ENCODE measurements at regions not wholly inside any gene's neighbourhood (a gene's known extent, or its start where the extent isn't known, plus 50 kb on each side); places are given as distances from the start of the nearest gene placed in this dataset.

GRCh38 chr7:67901808-67902480, 905.3 kb downstream of the TYW1 start:
- Histone ChIP-seq H3K36me3 (ENCODE audit: insufficient read depth, low read length) (no peaks in the 10 kb centered on the region), H3K4me3 (ENCODE audit: low read length, poor library complexity, severe bottlenecking) (no peak overlapping the region), H3F3A (ENCODE audit: low read depth) (no peaks in the 10 kb centered on the region), H3K9me2 (replicated peaks; ENCODE audit: low read depth, low read length) (no peaks in the 10 kb centered on the region), H3K4me1 (ENCODE audit: insufficient read depth, low read length, poor library complexity, severe bottlenecking) (no peaks in the 10 kb centered on the region), H3K9me3 (ENCODE audit: insufficient read depth, low read depth, low read length) (peaks cover 8% of the 10 kb centered on the region; the same call in 1 of the 2 replicates), H3K9ac (ENCODE audit: low read depth, low read length, poor library complexity, severe bottlenecking) (no peak overlapping the region), H3K27me3 (ENCODE audit: insufficient read depth, low read length, poor library complexity, severe bottlenecking) (no peaks in the 10 kb centered on the region), H2AFZ (ENCODE audit: low read length) (no peak overlapping the region), H3K79me2 (ENCODE audit: insufficient read depth, low read length) (no peaks in the 10 kb centered on the region), H3K4me2 (ENCODE audit: low read depth, low read length, poor library complexity, severe bottlenecking) (no peak overlapping the region), H4K20me1 (ENCODE audit: insufficient read depth, low read length, poor library complexity, severe bottlenecking) (no peaks in the 10 kb centered on the region)
- TF ChIP-seq EZH2phosphoT487 (IDR thresholded peaks at IDR 0.05; ENCODE audit: borderline replicate concordance) = no peak
- TF ChIP-seq, protein P1, sequence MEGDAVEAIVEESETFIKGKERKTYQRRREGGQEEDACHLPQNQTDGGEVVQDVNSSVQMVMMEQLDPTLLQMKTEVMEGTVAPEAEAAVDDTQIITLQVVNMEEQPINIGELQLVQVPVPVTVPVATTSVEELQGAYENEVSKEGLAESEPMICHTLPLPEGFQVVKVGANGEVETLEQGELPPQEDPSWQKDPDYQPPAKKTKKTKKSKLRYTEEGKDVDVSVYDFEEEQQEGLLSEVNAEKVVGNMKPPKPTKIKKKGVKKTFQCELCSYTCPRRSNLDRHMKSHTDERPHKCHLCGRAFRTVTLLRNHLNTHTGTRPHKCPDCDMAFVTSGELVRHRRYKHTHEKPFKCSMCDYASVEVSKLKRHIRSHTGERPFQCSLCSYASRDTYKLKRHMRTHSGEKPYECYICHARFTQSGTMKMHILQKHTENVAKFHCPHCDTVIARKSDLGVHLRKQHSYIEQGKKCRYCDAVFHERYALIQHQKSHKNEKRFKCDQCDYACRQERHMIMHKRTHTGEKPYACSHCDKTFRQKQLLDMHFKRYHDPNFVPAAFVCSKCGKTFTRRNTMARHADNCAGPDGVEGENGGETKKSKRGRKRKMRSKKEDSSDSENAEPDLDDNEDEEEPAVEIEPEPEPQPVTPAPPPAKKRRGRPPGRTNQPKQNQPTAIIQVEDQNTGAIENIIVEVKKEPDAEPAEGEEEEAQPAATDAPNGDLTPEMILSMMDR (conservative IDR thresholded peaks at IDR 0.05; ENCODE audit: low read length) = no peak

DNA sequence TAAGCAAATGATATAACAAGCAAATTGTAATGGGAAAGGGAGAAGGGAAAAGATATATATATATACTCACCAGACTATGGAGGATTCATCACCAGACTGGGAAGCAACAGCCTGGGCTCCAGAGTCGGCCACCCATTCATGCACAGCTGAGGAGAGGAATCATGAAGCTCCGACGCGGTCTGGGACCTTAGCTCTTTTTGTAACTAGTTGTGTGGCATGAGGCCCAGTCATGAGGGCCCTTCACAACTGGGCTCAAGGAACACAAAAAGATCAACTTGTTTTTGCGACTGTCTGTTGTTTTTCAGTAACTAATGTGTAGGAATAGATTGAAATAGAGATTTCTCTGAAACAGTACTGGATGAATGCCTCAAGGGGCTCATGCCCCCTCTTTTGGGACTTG, 911.2 kb downstream of the TYW1 start:
- Histone ChIP-seq H3K9me2 (replicated peaks; ENCODE audit: low read depth, low read length) (no peaks in the 10 kb centered on the region), H3K4me1 (ENCODE audit: insufficient read depth, low read length, poor library complexity, severe bottlenecking) (no peaks in the 10 kb centered on the region), H3F3A (ENCODE audit: low read depth) (no peaks in the 10 kb centered on the region), H4K20me1 (ENCODE audit: insufficient read depth, low read length, poor library complexity, severe bottlenecking) (no peaks in the 10 kb centered on the region), H3K4me3 (ENCODE audit: low read length, poor library complexity, severe bottlenecking) (no peak overlapping the region), H3K79me2 (ENCODE audit: insufficient read depth, low read length) (no peaks in the 10 kb centered on the region), H3K27me3 (ENCODE audit: insufficient read depth, low read length, poor library complexity, severe bottlenecking) (no peaks in the 10 kb centered on the region), H3K9me3 (ENCODE audit: insufficient read depth, low read depth, low read length) (peaks cover 6% of the 10 kb centered on the region; the same call in 1 of the 2 replicates), H3K36me3 (ENCODE audit: insufficient read depth, low read length) (no peaks in the 10 kb centered on the region), H2AFZ (ENCODE audit: low read length) (no peak overlapping the region), H3K4me2 (ENCODE audit: low read depth, low read length, poor library complexity, severe bottlenecking) (no peak overlapping the region), H3K9ac (ENCODE audit: low read depth, low read length, poor library complexity, severe bottlenecking) (no peak overlapping the region)
- no peak for TF ChIP-seq EZH2phosphoT487 (IDR thresholded peaks at IDR 0.05; ENCODE audit: borderline replicate concordance)
- TF ChIP-seq, protein P1 (conservative IDR thresholded peaks at IDR 0.05; ENCODE audit: low read length) = no peak

GRCh38 chr7:67912437-67912836, 915.8 kb downstream of the TYW1 start:
- no peak overlapping the region for H3K9ac ChIP-seq (ENCODE audit: low read depth, low read length, poor library complexity, severe bottlenecking)
- no peaks in the 10 kb centered on the region for H3K4me1 ChIP-seq (ENCODE audit: insufficient read depth, low read length, poor library complexity, severe bottlenecking)
- H3K27me3 ChIP-seq (ENCODE audit: insufficient read depth, low read length, poor library complexity, severe bottlenecking) = no peaks in the 10 kb centered on the region
- no peaks in the 10 kb centered on the region for H3K36me3 ChIP-seq (ENCODE audit: insufficient read depth, low read length)
- H3K9me3 ChIP-seq (ENCODE audit: insufficient read depth, low read depth, low read length) = no peaks in the 10 kb centered on the region
- TF ChIP-seq, protein P1 (conservative IDR thresholded peaks at IDR 0.05; ENCODE audit: low read length) = no peak
- TF ChIP-seq EZH2phosphoT487 (IDR thresholded peaks at IDR 0.05; ENCODE audit: borderline replicate concordance) = no peak
- no peak overlapping the region for H3K4me2 ChIP-seq (ENCODE audit: low read depth, low read length, poor library complexity, severe bottlenecking)
- H4K20me1 ChIP-seq (ENCODE audit: insufficient read depth, low read length, poor library complexity, severe bottlenecking) = no peaks in the 10 kb centered on the region
- no peaks in the 10 kb centered on the region for H3K79me2 ChIP-seq (ENCODE audit: insufficient read depth, low read length)
- H3K9me2 ChIP-seq (replicated peaks; ENCODE audit: low read depth, low read length) = no peaks in the 10 kb centered on the region
- H3K4me3 ChIP-seq (ENCODE audit: low read length, poor library complexity, severe bottlenecking) = no peak overlapping the region
- H3F3A ChIP-seq (ENCODE audit: low read depth) = no peaks in the 10 kb centered on the region
- no peak overlapping the region for H2AFZ ChIP-seq (ENCODE audit: low read length)
